GM12874 (cell line): ENCODE measurements at regions not wholly inside any gene's neighbourhood (a gene's known extent, or its start where the extent isn't known, plus 50 kb on each side); places are given as distances from the start of the nearest gene placed in this dataset.

Source experiments
- CTCF ChIP-seq: IDR thresholded peaks from 2 replicates; pipeline ENCODE4 v1.5.1; 2011; ENCODE audit warnings: low read depth, mild to moderate bottlenecking, control low read depth, low read length, moderate library complexity; ENCODE audit not compliant: insufficient read depth

- TF ChIP-seq CTCF = no peak
These were observed 130.8 kb upstream of the MAN2A1 start for GRCh38 chr5:109558952-109559351.

- TF ChIP-seq CTCF = no peak
These were observed 131.4 kb upstream of the MAN2A1 start for GRCh38 chr5:109558364-109558763.

GRCh38 chr5:109553846-109554245 lies 135.9 kb upstream of the MAN2A1 start:
- no peak for TF ChIP-seq CTCF

GRCh38 chr5:109550077-109550476 lies 139.7 kb upstream of the MAN2A1 start:
- TF ChIP-seq CTCF = no peak

GRCh38 chr5:109546461-109546860 lies 136.7 kb upstream of the PJA2 start:
- no peak for TF ChIP-seq CTCF

GRCh38 chr5:109533751-109534272 lies 124.0 kb upstream of the PJA2 start:
- TF ChIP-seq CTCF = no peak

GRCh38 chr5:109532773-109533364 lies 123.1 kb upstream of the PJA2 start:
- no peak for TF ChIP-seq CTCF

GRCh38 chr5:109531262-109531661 lies 121.5 kb upstream of the PJA2 start:
- no peak for TF ChIP-seq CTCF
